IPS-NIHi11 (cell line): ENCODE measurements at regions not wholly inside any gene's neighbourhood (a gene's known extent, or its start where the extent isn't known, plus 50 kb on each side); places are given as distances from the start of the nearest gene placed in this dataset.
A peak's percentile ranks its signal among the peaks of the same experiment; 100 is the strongest.
"Not testable (repeated sequence)": the region's sequence is repeated elsewhere in the genome, so short reads cannot be mapped to it uniquely, and the experiment has no call there.

Source experiments
- DNase-seq: peaks from one replicate; pipeline ENCODE4 v3.0.0; 2012; ENCODE audit warnings: mixed read lengths, low spot score

DNA sequence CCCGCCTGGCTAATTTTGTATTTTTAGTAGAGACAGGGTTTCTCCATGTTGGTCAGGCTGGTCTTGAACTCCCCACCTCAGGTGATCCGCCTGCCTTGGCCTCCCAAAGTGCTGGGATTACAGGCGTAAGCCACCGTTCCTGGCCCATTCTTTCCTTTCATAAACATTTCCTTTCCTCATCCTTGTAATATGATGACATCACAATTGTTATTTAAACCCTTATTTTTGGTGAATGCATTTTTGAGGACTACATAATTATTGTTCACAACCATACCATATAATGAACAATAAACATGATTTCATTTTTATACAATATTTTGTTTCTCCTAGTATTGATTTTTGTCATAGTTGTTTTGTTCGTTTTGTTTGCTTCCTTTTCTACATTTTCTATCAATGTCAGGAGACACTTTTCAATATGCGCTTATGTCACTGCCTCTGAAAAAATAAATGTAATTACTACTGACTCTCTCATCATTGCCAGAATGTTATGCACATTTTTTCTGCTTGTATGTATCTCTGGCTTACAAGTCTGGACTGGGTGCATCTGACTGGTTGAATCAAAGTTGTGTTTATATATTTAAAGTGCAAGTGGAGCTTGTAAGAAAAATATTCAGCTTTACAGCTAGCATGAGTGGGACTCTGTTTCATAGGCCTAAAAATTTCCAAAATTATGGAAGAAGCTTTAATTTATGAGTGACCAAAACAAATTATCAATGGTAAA, 2286.3 kb upstream of the RAG2 start:
- no peak for DNase-seq

DNA sequence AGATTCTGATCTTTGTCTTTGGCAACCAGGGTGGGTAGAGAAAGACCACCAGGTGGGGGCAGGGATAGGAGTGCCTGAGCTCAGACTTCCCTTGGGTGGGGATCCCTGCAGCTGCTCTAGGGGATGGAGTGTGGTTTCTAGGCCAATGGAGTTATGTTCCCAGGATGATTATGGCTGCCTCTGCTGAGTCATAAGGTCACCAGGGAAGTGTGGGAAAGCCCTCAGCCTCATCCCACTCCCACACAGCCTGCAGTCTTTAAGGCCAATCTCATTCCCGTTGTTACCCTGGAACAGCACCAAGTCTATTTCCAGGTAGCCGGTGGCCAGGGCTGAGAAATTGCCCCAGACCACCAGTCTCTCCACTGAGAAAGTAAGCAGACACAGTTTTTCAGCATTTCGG, 2269.3 kb upstream of the RAG2 start:
- DNase-seq: no peak

DNA sequence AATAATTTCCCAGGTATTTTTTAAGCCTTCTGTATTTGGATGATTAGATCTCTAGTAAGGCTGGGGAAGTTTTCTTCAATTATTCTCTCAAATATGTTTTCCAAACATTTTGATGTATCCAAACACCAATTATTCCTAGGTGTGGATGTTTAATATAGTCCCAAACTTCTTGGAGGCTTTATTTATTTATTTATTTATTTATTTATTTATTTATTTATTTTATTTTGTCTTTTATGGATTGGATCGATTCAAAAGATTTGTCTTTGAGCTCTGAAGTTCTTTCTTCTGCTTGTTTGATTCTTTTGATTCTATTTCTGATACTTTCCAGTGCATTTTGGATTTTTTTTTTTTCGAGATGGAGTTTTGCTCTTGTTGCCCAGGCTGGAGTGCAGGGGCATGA, 2267.9 kb upstream of the RAG2 start:
- no peak for DNase-seq

DNA sequence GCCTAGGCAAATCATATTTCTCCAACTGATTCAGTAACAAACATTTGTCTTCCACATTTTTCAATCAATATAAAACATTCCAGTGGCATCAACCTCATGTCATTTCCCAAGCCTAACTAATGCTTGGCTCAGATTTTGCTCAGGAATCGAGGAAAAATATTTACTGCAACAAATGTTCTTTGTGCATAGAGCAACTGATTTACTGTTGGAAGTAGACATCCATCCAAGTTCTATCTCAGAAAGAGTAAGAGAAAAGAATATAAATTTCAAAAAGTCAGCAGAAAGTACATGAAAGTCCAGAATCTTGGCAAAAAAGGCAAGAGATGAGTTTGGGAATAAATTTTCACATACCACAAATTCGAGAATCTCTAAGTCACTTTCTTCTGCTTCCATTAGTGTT, 2245.0 kb upstream of the RAG2 start:
- DNase-seq: no peak

DNA sequence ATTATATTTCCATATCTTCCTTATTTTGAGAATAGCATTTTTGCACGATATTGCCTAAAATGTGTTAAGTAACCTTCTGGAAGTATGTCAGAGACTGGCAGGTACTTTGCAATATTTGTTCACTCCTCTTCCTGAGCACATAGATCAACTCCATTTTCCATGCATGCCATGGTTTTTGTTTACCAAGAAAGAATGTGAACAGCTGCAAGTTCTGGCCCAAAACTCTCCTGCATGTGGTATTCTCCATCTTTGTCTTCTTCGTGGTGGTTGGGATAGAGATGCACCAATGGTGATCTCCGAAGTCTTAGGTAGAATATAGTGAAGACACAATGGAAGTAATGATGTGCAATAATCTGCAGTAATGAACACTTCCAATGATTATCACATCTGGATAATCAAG, 2241.0 kb upstream of the RAG2 start:
- no peak for DNase-seq

DNA sequence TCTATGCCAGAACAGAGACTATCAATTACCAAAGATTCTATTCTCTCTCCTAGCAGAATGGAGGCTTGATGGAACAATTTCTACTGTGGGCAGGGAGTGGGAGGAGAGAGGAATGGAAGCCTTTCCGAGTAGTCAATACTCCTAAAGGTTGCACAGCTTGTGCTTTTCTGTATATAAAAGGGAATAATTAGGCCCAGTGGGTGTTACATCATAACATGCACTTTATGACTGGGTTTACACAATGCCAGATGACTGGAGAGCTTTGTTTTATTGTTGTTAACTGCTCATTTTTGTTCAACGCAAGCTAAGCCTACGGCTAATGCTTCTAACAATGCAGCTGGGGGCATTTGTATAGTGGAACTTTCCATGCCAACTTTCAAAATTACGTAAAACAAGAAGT, 2237.9 kb upstream of the RAG2 start:
- no peak for DNase-seq

DNA sequence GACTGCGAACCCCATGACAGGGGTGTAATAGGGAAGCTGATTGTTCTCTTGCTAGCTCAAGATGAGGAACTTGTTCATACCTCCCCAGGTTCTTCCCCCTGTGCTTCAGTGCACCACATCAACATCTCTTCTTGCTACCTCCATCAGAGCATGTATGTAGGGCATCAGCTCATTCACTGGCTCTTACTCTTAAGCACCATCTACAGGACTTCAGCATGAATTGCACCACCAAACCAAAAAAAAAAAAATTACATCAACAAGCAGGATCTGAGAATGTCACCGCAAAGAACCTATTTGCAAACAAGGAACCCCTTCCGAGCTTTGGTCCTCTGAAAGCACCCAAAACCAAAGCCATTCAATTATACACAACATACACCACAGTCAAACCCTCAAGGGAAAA, 2226.5 kb upstream of the RAG2 start:
- DNase-seq: peak; percentile 52

DNA sequence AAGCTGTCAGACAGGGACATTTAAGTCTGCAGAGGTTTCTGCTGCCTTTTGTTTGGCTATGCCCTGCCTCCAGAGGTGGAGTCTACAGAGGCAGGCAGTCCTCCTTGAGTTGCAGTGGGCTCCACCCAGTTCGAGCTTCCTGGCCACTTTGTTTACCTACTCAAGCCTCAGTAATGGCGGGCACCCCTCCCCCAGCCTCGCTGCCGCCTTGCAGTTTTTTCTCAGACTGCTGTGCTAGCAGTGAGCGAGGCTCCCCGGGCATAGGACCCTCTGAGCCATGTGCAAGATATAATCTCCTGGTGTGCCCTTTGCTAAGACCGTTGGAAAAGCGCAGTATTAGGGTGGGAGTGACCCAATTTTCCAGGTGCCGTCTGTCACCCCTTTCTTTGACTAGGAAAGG, 2223.8 kb upstream of the RAG2 start:
- not testable (repeated sequence) for DNase-seq

DNA sequence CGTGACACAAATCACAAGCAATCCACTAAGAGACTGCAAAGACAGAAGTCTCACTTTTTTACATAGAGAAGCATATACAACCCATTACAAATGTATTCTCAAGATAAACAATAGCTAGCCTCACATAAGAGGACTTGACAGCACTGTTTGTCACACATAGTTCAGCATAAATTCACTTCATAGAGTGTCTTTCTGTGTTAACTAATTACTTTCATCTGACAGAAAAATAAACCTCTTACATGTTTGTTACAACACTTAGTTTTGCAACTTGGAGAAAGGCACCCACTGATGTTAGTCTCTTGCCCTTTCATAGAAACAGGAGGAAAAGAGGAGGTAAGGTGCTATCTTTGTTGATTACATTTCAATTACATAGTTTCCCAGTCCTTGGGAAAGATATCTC, 2221.9 kb upstream of the RAG2 start:
- DNase-seq: no peak

DNA sequence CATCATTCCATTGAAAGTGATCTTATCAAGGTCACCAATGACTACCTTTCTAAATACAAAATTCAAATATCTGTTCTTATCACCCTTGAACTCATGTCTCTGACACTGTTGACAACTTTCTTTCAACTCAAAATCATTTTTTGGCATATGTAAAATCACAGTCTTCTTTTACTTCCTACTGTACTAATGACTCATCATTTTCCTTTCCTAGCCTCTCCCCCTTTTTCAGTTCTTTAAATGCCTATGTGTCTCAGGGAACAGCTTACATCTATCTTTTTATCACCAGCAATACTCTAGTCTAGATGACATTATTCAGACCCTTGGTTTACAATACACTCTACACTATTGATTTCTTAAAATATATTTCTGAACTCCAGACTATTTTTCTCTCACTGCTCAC, 2220.7 kb upstream of the RAG2 start:
- DNase-seq: no peak

DNA sequence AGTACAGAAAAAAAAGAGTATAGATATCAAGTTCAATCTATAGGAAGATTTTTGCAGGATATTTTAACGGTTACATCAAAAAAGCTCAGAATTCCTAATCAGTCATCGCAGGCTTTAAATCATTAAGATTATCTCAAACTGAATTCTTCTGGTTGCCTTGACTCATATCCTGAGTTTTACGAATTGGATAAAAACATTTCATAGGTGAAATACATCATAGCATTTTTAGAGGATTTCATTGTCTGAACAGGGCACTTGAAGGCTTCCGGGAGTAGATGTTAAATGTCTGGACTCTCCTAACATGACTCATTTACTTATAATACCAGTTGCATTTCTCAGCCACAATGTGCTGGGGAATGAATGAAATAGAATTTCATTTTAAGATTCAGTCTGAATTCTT, 2216.6 kb upstream of the RAG2 start:
- DNase-seq: no peak

DNA sequence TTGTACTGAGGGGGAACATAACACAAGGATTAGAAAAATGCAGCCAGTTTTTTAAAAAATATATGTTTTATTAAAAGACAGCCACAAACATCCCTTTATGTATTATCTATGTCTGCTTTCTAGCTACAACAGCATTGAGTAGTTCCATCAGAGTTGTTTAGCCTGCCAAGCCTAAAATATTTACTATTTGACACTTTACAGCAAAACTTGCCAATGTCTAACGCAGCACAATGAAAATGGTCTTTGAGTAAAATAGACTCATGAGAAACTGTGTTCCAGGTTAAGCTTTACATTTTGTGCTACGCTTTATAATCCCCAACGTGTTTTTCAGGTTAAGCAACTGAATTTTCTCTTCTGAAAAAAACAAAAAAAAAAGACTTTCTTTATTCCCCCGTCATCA, 2211.5 kb upstream of the RAG2 start:
- no peak for DNase-seq

DNA sequence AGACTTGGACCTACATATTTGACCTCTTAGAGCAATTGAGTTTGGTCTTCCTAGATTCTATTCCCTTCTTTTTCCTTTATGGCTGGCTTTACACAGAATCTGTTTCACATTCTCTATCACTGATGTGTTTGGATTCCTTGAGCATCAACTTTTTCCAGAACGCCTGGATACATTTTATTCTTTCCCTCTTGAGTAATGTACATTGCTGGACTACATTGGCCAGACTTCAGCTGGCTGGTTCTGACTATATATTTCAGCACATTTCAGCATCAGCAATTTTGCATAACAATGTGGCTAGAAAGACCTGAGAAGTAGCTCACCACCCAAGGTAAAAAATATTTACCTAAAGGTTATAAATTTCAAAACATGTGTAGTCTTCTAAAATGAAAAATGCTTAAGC, 2198.2 kb upstream of the RAG2 start:
- DNase-seq: no peak

DNA sequence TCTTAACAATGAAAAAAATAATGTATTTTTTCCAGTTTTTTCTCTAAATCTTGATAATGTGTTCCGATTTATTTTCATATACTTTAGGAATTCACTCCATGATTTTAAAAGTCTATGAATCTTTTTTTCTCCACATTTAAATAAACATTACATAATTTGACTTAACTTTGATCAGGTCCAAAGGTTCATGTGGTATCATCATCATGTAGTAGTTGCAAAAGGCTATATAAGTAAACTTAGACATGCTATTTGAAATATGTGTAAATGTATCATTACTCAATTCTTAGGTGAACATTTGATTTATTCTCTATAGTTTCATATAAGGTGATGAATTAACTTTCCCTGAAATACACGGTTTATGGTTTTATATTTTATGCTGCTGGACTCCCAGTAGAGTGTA, 2197.0 kb upstream of the RAG2 start:
- DNase-seq: no peak

DNA sequence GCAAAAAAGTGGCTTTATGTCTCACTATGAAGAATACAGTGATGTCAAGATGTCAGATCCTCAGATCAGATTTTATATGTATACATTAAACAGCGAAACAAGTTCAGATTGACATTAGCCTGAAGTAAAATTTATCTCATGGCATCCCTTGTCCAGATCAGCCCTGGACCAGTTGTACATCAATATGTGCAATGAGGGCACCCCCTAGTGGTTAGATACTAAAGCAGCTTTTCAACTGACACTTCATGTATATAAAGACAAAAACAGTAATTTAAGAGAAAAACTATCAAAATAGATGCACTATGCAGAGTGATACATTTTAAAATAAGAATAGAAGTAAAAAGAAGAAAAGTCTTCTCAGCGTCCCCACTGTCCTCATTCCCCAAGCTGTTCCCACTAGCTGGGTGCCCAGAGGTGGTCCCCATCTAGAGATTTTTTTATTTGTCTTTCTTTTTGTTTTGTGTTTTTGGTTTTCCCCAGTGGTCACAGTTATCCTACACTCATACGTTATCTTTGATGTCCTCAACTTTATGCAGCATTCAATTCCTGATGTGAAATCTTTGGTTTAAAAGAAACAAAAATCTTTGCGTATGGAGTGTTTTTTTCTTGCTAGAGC, 2193.4 kb upstream of the RAG2 start:
- peak; percentile 62 for DNase-seq

DNA sequence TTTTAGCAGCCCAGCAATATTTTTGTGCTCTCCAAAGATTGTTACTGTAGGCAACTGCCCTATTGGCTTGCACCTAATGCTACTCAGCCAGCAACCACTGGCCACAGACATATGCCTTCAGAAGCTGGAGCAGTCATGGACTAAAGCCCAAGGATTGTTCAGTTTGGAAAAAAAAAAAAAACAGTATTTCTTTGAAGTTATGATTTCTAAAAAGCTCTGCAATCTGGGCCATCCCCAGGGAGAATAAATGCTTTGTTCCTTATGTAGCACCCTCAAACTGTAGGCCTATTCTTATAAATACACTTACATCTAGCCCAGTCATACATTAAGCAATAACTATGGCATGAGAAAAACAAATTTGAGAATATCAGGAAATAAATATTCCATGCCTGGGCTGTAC, 2190.5 kb upstream of the RAG2 start:
- DNase-seq: no peak

DNA sequence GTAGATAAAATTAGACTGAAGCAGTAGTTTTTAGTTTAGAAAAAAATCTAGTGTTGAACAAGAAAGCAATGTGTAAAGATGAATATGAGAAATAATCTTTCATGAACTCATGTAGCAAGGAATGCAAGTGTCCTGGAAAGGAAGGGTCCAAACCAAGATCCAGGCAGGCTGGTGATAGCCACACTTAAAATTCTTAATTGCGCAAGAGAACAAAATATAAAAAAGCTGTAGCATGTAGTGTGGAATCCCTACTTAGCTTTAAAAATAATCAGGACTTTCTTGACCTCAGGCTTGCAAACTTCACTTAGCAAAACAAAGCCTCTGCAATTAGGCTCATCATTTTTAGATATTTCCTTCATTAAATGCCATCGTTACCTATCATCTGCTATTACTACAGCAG, 2186.1 kb upstream of the RAG2 start:
- DNase-seq: no peak

DNA sequence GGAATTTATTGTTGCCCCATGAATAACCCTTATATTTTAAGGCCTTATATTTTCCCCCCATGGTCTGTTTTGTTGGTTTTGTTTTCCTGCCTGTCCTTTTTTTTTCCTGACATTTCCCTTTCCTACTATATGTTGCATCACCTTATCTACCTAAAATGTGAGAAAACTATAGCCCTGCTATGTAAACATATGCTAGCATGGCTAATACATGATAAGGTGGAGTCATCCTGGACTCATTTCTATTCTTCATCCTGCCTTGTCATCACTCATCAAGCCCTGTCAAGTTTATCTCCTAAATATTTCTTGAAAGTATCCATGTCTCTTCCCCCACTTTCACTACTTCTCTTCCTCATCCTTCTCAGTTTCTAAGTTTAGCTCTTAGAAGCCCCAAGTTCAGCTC, 2168.8 kb upstream of the RAG2 start:
- DNase-seq: no peak

DNA sequence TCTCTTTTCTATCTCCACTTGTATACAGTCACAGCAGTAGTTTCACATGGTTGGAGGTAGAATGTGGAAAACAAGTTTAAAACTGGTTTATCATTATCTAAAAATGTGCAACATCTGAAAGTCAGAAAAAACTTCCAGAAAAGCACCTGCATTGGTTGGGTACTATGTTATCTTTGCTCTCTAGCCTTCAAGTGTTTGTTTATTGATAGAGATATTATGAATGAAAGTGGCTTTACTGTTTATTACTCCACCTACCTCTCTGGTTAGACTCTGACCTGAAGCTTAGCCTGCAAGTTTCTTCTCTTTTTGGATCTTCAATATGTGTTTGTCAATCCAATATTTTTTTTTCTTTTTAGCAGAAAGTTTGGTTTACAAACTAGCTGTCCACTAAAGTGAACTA, 2161.4 kb upstream of the RAG2 start:
- no peak for DNase-seq

DNA sequence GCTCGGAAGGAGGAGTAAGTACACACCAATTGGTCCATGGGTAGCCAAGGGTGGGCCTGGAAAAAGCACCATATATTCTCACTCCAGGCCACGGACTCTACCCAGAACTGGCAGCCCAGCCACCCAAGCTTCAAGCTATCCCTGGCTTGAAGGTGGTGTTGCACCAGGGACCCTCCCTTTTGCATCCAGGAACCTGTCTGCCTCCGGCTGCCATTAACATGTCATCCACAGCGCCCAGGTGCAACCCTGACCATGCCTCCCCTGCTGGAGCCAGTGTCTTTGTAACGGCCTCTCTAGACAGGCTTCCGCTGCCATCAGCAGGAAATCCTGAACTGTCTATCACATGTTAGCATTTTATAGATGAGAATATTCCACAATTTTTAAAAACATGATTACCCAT, 2158.5 kb upstream of the RAG2 start:
- DNase-seq: no peak

DNA sequence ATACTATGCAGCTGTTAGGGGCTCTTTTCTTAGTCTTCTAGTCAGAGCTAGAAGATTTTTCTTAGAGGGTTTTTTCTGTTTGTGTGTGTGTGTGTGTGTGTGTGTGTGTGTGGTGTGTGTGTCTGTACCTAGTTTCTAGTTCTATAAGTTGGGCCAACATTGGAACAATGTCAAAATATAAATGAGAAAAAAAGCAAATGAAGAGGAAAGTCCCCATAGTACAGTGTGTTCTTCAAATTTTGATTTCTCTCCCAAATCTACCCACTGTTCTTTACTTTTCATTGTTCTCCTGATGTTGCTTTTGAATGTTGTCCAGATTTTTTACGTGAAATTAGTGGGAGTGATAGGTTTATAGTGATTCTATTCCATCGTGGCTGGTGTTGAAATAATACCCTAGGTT, 2153.4 kb upstream of the RAG2 start:
- no peak for DNase-seq

DNA sequence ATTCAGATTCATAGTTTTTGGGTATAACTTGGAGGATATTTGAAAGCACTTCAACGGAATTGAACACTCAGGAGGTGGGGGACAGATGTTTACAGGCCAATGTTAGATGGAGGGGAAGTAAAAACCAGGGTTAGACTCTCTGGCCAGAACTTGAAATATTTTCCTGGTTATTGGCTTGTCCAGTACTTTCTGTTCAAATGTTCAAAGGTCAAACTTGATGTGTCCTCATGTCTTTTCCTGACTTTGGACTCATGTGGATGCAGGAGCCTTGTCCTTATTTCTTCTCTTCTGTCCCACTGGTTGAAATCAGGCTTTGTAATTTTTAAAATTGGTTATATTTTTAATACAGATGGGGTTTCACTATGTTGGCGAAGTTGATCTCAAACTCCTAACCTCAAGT, 2148.5 kb upstream of the RAG2 start:
- not testable (repeated sequence) for DNase-seq

DNA sequence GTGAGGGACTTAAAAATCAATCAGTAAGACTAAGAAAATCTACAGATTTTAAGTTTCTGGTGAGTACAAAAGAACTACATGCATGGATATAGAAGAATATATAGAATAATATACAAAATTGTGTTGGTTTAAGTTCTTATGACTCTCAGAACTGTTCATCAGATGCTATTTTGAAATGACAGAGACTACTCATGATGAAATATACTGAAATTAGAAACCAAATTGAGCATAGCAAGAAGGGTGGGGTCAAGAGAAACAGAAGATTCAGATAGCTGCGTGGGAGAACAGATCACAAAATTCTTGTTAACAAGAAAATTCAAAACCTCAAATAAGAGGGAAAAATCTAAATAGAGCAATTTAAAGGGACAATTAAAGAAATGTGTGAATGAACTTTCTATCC, 2125.3 kb upstream of the RAG2 start:
- no peak for DNase-seq

DNA sequence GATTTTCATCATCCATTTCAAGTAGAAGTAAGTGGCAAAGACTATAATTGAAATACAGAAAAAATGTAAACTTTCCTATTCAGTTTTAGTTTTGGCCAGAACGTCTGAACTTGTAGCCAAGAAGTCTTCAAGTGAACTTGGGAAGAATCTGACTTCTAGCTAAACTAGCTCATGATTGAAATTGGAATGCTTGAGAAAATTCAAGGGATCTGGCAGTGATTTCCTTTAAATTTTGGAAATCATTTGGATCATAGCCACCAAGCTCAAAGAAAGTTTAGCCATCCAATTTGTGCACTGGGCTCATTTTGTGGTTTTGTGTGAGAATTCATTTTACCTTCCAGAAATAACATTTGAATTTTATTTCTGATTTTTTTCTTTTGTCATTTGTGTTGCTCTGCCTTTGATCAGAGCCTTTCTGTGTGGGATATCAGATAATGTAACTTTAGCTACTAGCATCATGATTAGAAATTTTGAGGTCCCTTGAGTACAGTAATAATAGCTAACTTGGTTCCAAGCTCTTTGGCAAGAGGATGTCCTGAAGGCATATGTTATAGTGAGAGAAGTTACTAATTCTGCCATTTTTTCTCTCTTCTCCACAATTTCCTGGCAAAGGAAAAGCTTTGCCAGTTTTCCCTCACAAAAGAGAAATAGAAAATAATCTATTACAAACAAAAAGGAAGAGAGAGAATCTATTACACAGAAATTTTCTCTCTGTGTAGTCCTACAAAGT, 2123.7 kb upstream of the RAG2 start:
- DNase-seq: no peak
